ENCODE measurements at regions not wholly inside any gene's neighbourhood (a gene's known extent, or its start where the extent isn't known, plus 50 kb on each side); places are given as distances from the start of the nearest gene placed in this dataset.
A peak's percentile ranks its signal among the peaks of the same experiment; 100 is the strongest.

- H4K20me1 ChIP-seq (replicated peaks; ENCODE audit: control insufficient read depth, extremely low read depth, insufficient read depth, low read length), result no peaks in the 10 kb centered on the region
- no peaks in the 10 kb centered on the region for H3K27me3 ChIP-seq (ENCODE audit: control insufficient read depth in 2 of 2, insufficient read depth in 2 of 2, low read length in 2 of 2)
- ChIA-PET POLR2A (no interaction called here), CTCF (no interaction called here)
- no peaks in the 10 kb centered on the region for H3K36me3 ChIP-seq (ENCODE audit: control insufficient read depth in 2 of 2, extremely low read depth in 1 of 2, insufficient read depth in 2 of 2, low read length in 2 of 2)
- H3K9me3 ChIP-seq (replicated peaks; ENCODE audit: control insufficient read depth, insufficient read depth, low read length), result no peaks in the 10 kb centered on the region
- DNase-seq (ENCODE audit: low read depth, low spot score), result no peak
- intact Hi-C loops (cut with micrococcal nuclease) (no loop called here), dilution Hi-C loops (cut with MboI; ENCODE audit: extremely low pct_ligation_motif_present, low sequenced_read_pairs) (no loop called here)
- H3K4me2 ChIP-seq (ENCODE audit: insufficient read depth, low read length), result no peak overlapping the region
- H3K4me1 ChIP-seq (ENCODE audit: control insufficient read depth, extremely low read depth, insufficient read depth, low read length), result no peaks in the 10 kb centered on the region
- H3K27ac ChIP-seq (ENCODE audit: insufficient read depth, low read depth, low read length), result no peak overlapping the region
- FAIRE-seq, result no peak
- H3K79me2 ChIP-seq (ENCODE audit: control insufficient read depth, insufficient read depth, low read length), result no peaks in the 10 kb centered on the region
- H2AFZ ChIP-seq (ENCODE audit: low read depth, low read length), result peak overlapping the region; percentile 0
- no peaks in the 10 kb centered on the region for H3K9me1 ChIP-seq (replicated peaks; ENCODE audit: control insufficient read depth, extremely low read depth, insufficient read depth, low read length)
- no TSS peak for BruUV-seq (replicated peaks)
- no peak overlapping the region for H3K4me3 ChIP-seq (replicated peaks in 1 of 3; ENCODE audit: insufficient read depth in 1 of 3, low read depth in 1 of 3, low read length in 3 of 3)
- no peak overlapping the region for H3K9ac ChIP-seq (replicated peaks; ENCODE audit: extremely low read depth, insufficient read depth, low read length)
- TF ChIP-seq POLR2A (IDR thresholded peaks at IDR 0.05; ENCODE audit: low read depth, low read length) (no peak), FOS (IDR thresholded peaks at IDR 0.05; ENCODE audit: borderline replicate concordance, insufficient read depth, low read length) (no peak), MAX (IDR thresholded peaks at IDR 0.05; ENCODE audit: insufficient read depth, insufficient read length) (no peak)
These were observed 106.9 kb upstream of the BET1 start for GRCh38 chr7:94111009-94111408.

GRCh38 chr7:94115316-94115715 is 111.2 kb upstream of the BET1 start:
- dilution Hi-C loops (cut with MboI; ENCODE audit: extremely low pct_ligation_motif_present, low sequenced_read_pairs), result no loop called here
- CTCF ChIA-PET, result no interaction called here

More at GRCh38 chr7:94115316-94115715, 111.2 kb upstream of the BET1 start:
- no peak overlapping the region for H3K4me3 ChIP-seq (replicated peaks in 1 of 3; ENCODE audit: insufficient read depth in 1 of 3, low read depth in 1 of 3, low read length in 3 of 3)
- no peaks in the 10 kb centered on the region for H3K9me1 ChIP-seq (replicated peaks; ENCODE audit: control insufficient read depth, extremely low read depth, insufficient read depth, low read length)
- H3K79me2 ChIP-seq (ENCODE audit: control insufficient read depth, insufficient read depth, low read length), result no peaks in the 10 kb centered on the region
- H3K27ac ChIP-seq (ENCODE audit: insufficient read depth, low read depth, low read length), result no peak overlapping the region
- no peaks in the 10 kb centered on the region for H4K20me1 ChIP-seq (replicated peaks; ENCODE audit: control insufficient read depth, extremely low read depth, insufficient read depth, low read length)
- no peaks in the 10 kb centered on the region for H3K9me3 ChIP-seq (replicated peaks; ENCODE audit: control insufficient read depth, insufficient read depth, low read length)
- POLR2A ChIA-PET, result no interaction called here
- intact Hi-C loops (cut with micrococcal nuclease), result no loop called here
- no peak for FAIRE-seq
- TF ChIP-seq MAX (IDR thresholded peaks at IDR 0.05; ENCODE audit: insufficient read depth, insufficient read length), result no peak
- TF ChIP-seq MYC (IDR thresholded peaks at IDR 0.05; ENCODE audit: low read depth, low read length), result no peak
- H3K9ac ChIP-seq (replicated peaks; ENCODE audit: extremely low read depth, insufficient read depth, low read length), result no peak overlapping the region
- DNase-seq (ENCODE audit: low read depth, low spot score), result no peak
- no peaks in the 10 kb centered on the region for H3K4me1 ChIP-seq (ENCODE audit: control insufficient read depth, extremely low read depth, insufficient read depth, low read length)
- H3K36me3 ChIP-seq (ENCODE audit: control insufficient read depth in 2 of 2, extremely low read depth in 1 of 2, insufficient read depth in 2 of 2, low read length in 2 of 2), result no peaks in the 10 kb centered on the region
- BruUV-seq (replicated peaks), result no TSS peak
- H3K4me2 ChIP-seq (ENCODE audit: insufficient read depth, low read length), result no peak overlapping the region
- no peak overlapping the region for H2AFZ ChIP-seq (ENCODE audit: low read depth, low read length)
- no peaks in the 10 kb centered on the region for H3K27me3 ChIP-seq (ENCODE audit: control insufficient read depth in 2 of 2, insufficient read depth in 2 of 2, low read length in 2 of 2)
